ENCODE measurements at regions not wholly inside any gene's neighbourhood (a gene's known extent, or its start where the extent isn't known, plus 50 kb on each side); places are given as distances from the start of the nearest gene placed in this dataset.

DNA sequence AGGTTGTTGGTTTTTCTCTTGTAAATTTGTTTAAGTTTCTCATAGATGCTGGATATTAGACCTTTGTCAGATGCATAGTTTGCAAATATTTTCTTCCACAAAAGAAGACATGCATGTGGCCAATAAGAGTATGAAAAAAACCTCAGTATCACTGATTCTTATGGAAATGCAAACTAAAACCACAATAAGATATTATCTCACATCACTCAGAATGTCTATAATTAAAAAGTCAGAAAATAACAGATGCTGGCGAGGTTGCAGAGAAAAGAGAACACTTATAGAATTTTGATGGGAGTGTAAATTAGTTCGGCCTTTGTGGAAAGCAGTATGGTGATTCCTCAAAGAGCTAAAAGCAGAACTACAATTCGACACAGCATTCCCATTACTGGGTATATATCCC, 1355.6 kb downstream of the FAM133A start:
- no peaks in the 10 kb centered on the region for H3K36me3 Mint-ChIP-seq (ENCODE audit: insufficient read depth, unreplicated experiment)
- H3K4me3 Mint-ChIP-seq (ENCODE audit: low read depth, unreplicated experiment), result no peak overlapping the region
- TF ChIP-seq, protein P1, sequence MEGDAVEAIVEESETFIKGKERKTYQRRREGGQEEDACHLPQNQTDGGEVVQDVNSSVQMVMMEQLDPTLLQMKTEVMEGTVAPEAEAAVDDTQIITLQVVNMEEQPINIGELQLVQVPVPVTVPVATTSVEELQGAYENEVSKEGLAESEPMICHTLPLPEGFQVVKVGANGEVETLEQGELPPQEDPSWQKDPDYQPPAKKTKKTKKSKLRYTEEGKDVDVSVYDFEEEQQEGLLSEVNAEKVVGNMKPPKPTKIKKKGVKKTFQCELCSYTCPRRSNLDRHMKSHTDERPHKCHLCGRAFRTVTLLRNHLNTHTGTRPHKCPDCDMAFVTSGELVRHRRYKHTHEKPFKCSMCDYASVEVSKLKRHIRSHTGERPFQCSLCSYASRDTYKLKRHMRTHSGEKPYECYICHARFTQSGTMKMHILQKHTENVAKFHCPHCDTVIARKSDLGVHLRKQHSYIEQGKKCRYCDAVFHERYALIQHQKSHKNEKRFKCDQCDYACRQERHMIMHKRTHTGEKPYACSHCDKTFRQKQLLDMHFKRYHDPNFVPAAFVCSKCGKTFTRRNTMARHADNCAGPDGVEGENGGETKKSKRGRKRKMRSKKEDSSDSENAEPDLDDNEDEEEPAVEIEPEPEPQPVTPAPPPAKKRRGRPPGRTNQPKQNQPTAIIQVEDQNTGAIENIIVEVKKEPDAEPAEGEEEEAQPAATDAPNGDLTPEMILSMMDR (IDR thresholded peaks at IDR 0.05; ENCODE audit: unreplicated experiment), result no peak
- intact Hi-C loops (cut with micrococcal nuclease; ENCODE audit: unreplicated experiment), result no loop called here
- no TSS peak for BruUV-seq (replicated peaks)
- H3K9me3 Mint-ChIP-seq (ENCODE audit: low read depth, unreplicated experiment), result peaks cover 4% of the 10 kb centered on the region
- no peaks in the 10 kb centered on the region for H3K4me1 Mint-ChIP-seq (ENCODE audit: low read depth, unreplicated experiment)
- no peak overlapping the region for H3K27ac Mint-ChIP-seq (ENCODE audit: unreplicated experiment)
- CTCF ChIA-PET, result no interaction called here
- no peaks in the 10 kb centered on the region for H3K27me3 Mint-ChIP-seq (ENCODE audit: unreplicated experiment)
- no peak for DNase-seq

DNA sequence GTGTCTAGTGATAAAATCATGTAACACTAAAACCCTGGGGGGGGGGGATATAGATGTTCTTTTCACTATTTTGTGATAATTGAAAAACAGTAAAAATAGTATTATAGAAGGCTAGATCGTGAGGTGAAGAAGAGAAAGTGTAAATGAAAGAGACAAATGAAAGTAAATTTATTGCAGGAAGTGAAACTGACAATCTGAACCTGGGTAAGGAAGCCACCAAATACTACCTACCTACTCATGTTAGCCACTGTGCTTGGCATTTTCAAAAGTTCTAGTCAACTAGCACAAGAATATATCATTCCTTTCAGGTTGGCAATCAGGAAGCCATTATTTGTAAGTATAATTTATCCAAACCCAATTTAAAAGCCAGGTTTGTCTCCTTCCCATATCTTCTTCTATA, 1366.1 kb downstream of the FAM133A start:
- H3K27ac Mint-ChIP-seq (ENCODE audit: unreplicated experiment), result no peak overlapping the region
- H3K27me3 Mint-ChIP-seq (ENCODE audit: unreplicated experiment), result no peaks in the 10 kb centered on the region
- TF ChIP-seq, protein P1 (IDR thresholded peaks at IDR 0.05; ENCODE audit: unreplicated experiment), result no peak
- CTCF ChIA-PET, result interaction anchor here (0.5 kb wide), 1 partner anchor 1199 kb away, joined by 3 read pairs; no protein-coding TSS in a partner anchor
- intact Hi-C loops (cut with micrococcal nuclease; ENCODE audit: unreplicated experiment), result no loop called here
- no peak for DNase-seq
- peaks cover 5% of the 10 kb centered on the region for H3K9me3 Mint-ChIP-seq (ENCODE audit: low read depth, unreplicated experiment)
- no TSS peak for BruUV-seq (replicated peaks)
- H3K36me3 Mint-ChIP-seq (ENCODE audit: insufficient read depth, unreplicated experiment), result no peaks in the 10 kb centered on the region
- no peaks in the 10 kb centered on the region for H3K4me1 Mint-ChIP-seq (ENCODE audit: low read depth, unreplicated experiment)
- no peak overlapping the region for H3K4me3 Mint-ChIP-seq (ENCODE audit: low read depth, unreplicated experiment)

DNA sequence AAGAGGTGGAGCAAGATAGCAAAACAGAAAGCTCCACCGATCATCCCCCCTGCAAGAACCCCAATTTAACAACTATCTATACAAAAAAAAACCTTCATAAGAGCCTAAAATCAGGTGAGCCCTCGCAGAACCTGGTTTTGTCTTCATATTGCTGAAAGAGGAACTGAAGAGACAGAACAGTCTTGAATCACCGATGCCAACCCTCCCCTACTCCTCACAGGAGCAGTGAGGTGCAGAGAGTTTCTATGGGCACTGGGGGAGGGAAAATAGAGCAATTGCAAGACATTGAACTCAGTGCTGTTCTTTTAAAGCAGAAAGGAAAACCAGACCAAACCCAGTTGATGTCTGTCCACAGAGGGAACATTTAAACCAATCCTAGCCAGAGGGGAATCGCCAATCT, 1370.3 kb downstream of the FAM133A start:
- H3K4me1 Mint-ChIP-seq (ENCODE audit: low read depth, unreplicated experiment), result no peaks in the 10 kb centered on the region
- no peaks in the 10 kb centered on the region for H3K36me3 Mint-ChIP-seq (ENCODE audit: insufficient read depth, unreplicated experiment)
- H3K27me3 Mint-ChIP-seq (ENCODE audit: unreplicated experiment), result no peaks in the 10 kb centered on the region
- peaks cover 11% of the 10 kb centered on the region for H3K9me3 Mint-ChIP-seq (ENCODE audit: low read depth, unreplicated experiment)
- no peak overlapping the region for H3K27ac Mint-ChIP-seq (ENCODE audit: unreplicated experiment)
- DNase-seq, result no peak
- CTCF ChIA-PET, result no interaction called here
- no TSS peak for BruUV-seq (replicated peaks)
- no peak overlapping the region for H3K4me3 Mint-ChIP-seq (ENCODE audit: low read depth, unreplicated experiment)
- TF ChIP-seq, protein P1 (IDR thresholded peaks at IDR 0.05; ENCODE audit: unreplicated experiment), result no peak
- intact Hi-C loops (cut with micrococcal nuclease; ENCODE audit: unreplicated experiment), result no loop called here

DNA sequence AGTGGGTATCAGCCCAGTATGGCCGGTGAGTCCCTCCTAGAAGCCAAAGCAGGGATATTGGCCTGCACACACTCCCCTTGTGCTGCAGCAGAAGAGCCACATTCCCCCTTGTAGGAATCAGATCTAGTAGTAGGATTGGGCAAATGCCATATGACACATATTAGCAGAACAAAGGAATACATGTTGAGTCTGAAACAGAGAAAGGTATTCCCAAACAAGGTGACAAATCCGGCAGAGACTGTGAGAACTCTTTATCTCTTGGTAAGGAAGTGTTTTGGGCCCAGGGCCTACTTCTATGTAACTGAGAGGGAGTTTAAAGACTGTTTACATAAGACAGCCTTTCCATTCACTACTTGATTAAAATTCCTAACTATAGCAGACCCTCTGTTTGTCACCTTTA, 1382.0 kb downstream of the FAM133A start:
- Mint-ChIP-seq H3K4me3 (ENCODE audit: low read depth, unreplicated experiment) (no peak overlapping the region), H3K4me1 (ENCODE audit: low read depth, unreplicated experiment) (no peaks in the 10 kb centered on the region), H3K27me3 (ENCODE audit: unreplicated experiment) (no peaks in the 10 kb centered on the region), H3K36me3 (ENCODE audit: insufficient read depth, unreplicated experiment) (no peaks in the 10 kb centered on the region), H3K9me3 (ENCODE audit: low read depth, unreplicated experiment) (peaks cover 3% of the 10 kb centered on the region), H3K27ac (ENCODE audit: unreplicated experiment) (no peak overlapping the region)
- no peak for DNase-seq
- CTCF ChIA-PET, result no interaction called here
- TF ChIP-seq, protein P1 (IDR thresholded peaks at IDR 0.05; ENCODE audit: unreplicated experiment), result no peak
- no TSS peak for BruUV-seq (replicated peaks)
- intact Hi-C loops (cut with micrococcal nuclease; ENCODE audit: unreplicated experiment), result no loop called here

DNA sequence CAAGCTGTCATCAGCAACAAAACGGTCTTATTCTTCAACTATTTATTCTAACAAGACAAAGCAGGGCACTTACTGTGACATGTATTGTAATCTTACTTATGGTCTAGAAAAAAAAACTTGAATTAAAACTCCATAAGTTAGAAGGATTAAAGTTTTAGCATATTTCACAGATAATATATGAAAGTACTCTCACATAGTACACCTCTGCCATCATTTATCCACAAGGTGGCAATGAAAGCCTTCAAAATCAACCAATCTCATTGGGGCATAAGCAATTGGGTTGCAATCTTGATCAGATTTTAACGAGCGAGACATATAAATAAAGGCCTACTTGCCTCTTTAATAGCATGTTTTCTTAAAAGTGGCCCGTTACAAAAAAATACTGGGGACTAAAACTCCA, 1382.9 kb downstream of the FAM133A start:
- Mint-ChIP-seq H3K36me3 (ENCODE audit: insufficient read depth, unreplicated experiment) (no peaks in the 10 kb centered on the region), H3K4me1 (ENCODE audit: low read depth, unreplicated experiment) (no peaks in the 10 kb centered on the region), H3K4me3 (ENCODE audit: low read depth, unreplicated experiment) (no peak overlapping the region), H3K27me3 (ENCODE audit: unreplicated experiment) (no peaks in the 10 kb centered on the region), H3K9me3 (ENCODE audit: low read depth, unreplicated experiment) (peaks cover 3% of the 10 kb centered on the region), H3K27ac (ENCODE audit: unreplicated experiment) (no peak overlapping the region)
- TF ChIP-seq, protein P1 (IDR thresholded peaks at IDR 0.05; ENCODE audit: unreplicated experiment), result no peak
- BruUV-seq (replicated peaks), result no TSS peak
- intact Hi-C loops (cut with micrococcal nuclease; ENCODE audit: unreplicated experiment), result no loop called here
- DNase-seq, result no peak
- CTCF ChIA-PET, result no interaction called here
